Upper lobe of left lung (tissue), 4 donors: ENCODE measurements at regions not wholly inside any gene's neighbourhood (a gene's known extent, or its start where the extent isn't known, plus 50 kb on each side); places are given as distances from the start of the nearest gene placed in this dataset.

ENCODE experiments used
- EP300 ChIP-seq, 4 donors: sonication (generic); formaldehyde crosslinking; IDR thresholded peaks; one replicate each; pipeline ENCODE4 v1.5.1; 2017; ENCODE audit warnings: antibody characterized with exemption in 4 of 4, control low read depth in 2 of 4
- POLR2A ChIP-seq, 4 donors: fragments of 450-650 bp; IDR thresholded peaks; one replicate each; pipeline ENCODE4 v1.5.1; 2016 to 2017; ENCODE audit warnings: antibody characterized with exemption in 4 of 4, mild to moderate bottlenecking in 2 of 4
- POLR2AphosphoS5 ChIP-seq, 2 donors: sonication (generic); formaldehyde crosslinking; IDR thresholded peaks; one replicate each; pipeline ENCODE4 v1.5.1; 2017; ENCODE audit warnings: antibody characterized with exemption in 2 of 2
- TF ChIP-seq, protein P1 (sequence below), 6 experiments: fragments of 450-650 bp in 4 of 6; fragments of 200-600 bp in 2 of 6; sonication (generic) in 2 of 6; IDR thresholded peaks; one replicate each; pipeline ENCODE4 v1.5.1; 2016 to 2019; ENCODE audit warnings: antibody characterized with exemption in 6 of 6

- TF ChIP-seq, protein P1, sequence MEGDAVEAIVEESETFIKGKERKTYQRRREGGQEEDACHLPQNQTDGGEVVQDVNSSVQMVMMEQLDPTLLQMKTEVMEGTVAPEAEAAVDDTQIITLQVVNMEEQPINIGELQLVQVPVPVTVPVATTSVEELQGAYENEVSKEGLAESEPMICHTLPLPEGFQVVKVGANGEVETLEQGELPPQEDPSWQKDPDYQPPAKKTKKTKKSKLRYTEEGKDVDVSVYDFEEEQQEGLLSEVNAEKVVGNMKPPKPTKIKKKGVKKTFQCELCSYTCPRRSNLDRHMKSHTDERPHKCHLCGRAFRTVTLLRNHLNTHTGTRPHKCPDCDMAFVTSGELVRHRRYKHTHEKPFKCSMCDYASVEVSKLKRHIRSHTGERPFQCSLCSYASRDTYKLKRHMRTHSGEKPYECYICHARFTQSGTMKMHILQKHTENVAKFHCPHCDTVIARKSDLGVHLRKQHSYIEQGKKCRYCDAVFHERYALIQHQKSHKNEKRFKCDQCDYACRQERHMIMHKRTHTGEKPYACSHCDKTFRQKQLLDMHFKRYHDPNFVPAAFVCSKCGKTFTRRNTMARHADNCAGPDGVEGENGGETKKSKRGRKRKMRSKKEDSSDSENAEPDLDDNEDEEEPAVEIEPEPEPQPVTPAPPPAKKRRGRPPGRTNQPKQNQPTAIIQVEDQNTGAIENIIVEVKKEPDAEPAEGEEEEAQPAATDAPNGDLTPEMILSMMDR (IDR thresholded peaks at IDR 0.05), result no peak
- TF ChIP-seq POLR2A (IDR thresholded peaks at IDR 0.05) (no peak), EP300 (IDR thresholded peaks at IDR 0.05) (no peak), POLR2AphosphoS5 (IDR thresholded peaks at IDR 0.05) (no peak)
Measured at GRCh38 chr2:220240641-220241040, 613.2 kb downstream of the SLC4A3 start.
